NCI-H2227 treated with DMSO at 0.1 percent for 48 hours (cell line): ENCODE measurements at regions not wholly inside any gene's neighbourhood (a gene's known extent, or its start where the extent isn't known, plus 50 kb on each side); places are given as distances from the start of the nearest gene placed in this dataset.

Experiments used
- DNase-seq: peaks from one replicate; lab custom pipeline; 2025; lab: John Stamatoyannopoulos, UW

DNA sequence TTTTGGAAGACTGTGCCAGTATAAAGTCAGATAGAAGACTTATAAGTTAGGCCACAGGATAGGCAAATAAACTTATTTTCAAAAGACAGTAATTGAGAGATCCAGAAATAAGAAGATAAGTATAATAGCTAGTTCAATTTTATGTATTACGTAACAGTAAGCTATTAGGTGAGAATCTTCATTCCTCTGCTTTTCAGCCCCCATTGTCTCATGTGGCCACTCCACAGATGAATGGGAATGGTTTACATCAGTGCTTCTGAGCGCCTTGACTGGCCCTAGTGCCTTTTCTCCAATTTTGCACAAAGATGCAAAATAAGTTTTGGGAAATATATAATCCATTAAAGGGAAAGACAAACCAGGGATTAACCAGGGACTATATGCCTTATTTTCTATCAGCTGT is 550.5 kb downstream of the MMUT start:
- no peak for DNase-seq

DNA sequence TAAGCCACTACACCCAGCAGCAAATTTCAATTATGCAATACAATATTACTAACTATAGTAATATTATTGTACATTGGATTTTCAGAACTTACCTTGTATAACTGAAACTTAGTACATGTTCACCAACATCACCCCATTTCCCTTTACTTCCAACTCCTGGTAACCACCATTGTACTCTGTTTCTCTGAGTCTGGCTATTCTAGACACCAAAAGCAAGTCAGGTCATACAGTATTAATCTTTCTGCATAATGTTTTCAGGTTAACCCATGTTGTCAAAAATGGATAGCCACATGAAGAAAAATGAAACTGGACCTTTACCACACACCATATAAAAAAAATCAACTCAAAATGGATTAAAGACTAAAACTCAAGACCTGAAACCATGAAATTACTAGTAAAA is 558.2 kb downstream of the MMUT start:
- no peak for DNase-seq

DNA sequence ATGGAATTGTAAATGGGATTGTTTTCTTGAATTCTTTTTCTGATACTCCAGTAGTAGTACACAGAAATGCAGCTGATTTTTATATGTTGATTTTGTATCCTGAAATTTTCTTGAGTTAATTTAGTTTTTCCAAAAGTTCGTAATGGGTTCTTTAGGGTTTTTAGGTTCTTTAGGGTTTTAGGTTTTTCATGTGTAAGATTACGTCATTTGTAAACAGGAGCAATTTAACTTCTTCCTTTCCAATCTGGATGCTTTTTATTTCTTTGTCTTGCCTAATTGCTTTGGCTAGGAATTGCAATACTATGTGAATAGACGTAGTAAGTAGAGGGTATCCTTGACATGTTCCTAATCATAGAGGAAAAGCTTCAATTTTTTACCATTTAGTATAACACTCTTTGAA is 568.6 kb downstream of the MMUT start:
- DNase-seq: no peak

DNA sequence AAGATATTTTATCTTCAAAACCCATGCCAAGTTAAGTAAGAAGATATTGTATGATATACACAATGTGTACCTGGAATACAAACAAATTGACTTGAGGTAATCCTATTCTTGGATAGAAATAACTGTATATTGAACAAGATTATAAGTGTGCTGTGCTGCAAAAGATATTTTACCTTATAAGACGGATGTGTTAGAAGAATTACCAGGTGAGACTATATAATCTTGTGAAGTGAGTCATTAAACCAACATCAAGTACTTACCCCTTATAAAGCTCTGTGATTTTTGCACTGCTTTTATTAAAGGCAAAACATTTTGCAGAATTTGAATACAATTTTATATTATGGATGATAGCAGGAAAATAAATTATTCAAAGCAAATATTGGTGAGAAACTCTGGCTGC is 570.0 kb downstream of the MMUT start:
- DNase-seq: no peak

DNA sequence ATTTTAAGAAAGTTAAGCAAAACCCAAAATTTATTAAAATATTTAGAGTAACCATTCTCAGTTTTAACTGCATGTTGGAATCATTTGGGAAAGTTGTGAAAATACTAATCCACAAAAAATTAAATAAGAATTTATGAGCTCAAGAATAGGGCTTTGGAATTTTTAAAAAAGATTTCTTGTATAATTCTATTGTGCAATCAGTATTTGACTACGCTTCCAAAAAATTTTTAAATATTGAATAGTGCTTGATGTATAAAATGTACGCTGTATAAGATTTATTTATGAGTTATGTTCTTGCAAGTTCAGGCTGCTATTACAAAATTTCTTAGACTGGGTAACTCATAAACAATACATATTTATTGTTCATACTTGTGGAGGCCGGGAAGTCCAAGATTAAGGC is 571.7 kb downstream of the MMUT start:
- DNase-seq: no peak

DNA sequence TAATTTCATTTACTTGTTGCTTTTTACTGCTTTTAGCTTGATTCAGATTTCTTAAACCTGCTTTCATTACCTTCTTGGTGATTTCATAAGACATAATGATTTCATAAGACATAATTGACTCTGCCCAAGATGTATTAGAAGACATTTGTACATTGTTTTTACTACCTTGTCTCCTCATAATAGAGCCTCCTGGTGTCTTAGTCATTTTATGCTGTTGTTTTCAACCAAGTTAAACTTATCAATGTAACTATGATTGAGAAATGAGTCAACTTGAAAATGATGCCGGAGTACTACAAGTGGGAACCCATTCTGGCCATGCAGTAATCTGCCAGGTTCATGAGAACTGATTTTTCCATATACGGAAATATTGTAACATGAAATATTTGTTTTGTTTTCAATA is 573.6 kb downstream of the MMUT start:
- no peak for DNase-seq

DNA sequence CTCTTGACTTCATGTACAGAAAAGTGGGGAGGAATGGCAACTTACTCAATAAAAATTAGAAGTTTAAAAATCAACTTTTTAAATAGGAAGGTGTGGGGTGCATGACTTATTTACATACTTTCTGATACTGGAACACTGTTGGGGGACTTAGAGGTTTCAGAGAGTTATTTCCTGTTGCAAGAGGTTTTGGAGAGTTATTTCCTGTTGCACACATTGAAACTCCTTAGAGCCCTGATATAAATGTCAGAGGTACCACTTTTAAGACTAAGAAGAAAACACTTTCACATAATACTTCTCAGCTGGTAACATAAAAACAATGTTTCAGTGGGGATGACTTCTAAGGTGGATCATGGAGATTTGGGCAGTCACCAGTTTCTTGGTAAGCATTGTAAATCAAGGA is 579.9 kb downstream of the MMUT start:
- no peak for DNase-seq

DNA sequence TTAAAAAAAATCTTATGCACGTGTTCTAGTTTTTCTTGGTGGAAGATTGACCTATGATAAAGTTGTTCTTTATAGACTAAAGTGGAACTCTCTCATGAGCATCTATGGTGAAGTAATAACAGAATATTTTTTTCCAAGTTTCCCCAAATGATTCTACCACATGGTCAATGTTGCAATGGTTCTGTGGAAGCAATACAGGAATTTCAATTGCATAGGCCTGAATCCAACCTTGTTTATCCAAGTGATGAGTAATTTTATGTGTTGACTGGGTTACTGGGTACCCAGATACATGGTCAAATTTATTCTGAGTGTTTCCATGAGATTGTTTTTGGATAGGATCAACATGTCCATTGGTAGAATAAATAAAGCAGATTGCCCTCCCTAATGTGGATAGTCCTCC is 581.5 kb downstream of the MMUT start:
- DNase-seq: no peak

DNA sequence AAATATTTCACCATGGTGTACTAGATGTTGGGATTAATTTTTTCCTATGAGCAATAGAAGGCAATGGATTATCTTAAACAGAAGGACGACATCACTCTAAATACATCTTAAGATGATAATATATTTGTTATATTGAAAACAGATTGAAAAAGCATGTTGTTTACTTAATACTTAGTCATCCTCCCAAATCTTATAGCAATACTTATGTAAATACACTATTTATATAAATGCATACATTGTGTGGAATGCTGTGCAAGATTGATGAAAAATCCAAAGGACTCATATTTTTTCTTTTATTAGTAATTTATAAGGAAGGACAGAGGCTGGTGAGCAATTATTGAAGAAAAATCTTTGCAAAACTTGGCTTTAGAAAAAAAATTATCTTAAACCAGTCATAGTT is 593.5 kb downstream of the MMUT start:
- no peak for DNase-seq

DNA sequence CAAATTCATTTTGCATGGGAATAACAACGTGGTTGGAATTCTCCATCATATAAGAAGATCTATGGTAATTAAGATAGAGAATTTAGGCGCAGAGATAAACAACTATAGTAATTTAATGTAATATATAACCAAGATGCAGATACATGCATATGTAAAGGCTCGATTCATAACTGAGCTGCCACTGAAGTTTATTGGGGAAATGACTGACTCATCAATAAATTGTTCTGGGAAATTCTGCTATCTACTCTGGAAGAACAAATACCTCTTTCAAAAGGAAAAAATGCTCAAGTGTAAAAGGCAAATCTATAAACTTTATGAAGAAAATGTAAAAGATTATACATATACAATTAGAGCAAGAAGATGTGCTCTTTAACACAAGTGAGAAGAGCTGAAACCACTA is 596.4 kb downstream of the MMUT start:
- no peak for DNase-seq

DNA sequence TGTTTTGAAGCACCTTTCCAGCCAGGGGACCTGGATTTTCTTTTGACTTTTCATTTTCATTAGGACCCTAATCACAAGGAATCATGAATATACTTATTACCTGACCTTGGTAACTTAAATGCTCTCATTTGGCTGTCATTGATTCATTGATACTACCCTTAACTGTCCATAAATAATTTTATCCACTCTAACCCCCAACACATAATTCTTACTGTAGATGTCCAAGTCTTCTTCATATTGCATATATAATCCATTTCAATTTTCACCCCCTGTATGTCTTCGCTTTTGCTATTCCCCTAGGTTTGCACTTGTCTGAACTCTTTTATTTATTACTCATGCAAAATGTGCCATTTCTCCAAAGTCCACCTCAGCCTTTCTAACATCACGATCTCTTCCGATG is 602.9 kb downstream of the MMUT start:
- no peak for DNase-seq

DNA sequence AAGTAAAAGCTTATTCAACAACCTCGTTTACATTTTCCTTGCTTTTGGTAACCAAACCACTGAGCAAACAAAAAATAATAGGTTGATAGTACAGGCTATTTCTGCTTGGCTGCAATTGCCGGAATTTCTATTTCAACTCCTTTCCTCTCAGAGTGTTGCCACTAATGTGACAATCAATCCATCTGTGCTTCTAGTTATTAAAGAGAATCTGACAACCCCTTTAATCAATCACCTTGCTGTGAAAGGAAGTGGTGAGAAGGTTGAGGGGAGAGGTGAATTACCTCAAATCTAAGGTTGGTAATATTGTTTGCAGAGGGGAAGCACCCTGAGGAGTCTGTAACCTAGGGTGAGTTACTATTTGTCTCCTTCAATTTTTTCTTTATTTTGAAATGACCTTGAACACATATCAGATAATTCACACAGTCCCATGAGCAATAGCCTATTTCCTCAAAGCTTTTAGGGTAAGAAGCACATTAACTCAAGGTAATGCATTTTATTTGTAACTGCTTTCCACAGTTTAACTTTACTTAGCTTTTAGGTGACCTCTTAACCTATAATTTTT is 603.4 kb downstream of the MMUT start:
- DNase-seq: no peak

DNA sequence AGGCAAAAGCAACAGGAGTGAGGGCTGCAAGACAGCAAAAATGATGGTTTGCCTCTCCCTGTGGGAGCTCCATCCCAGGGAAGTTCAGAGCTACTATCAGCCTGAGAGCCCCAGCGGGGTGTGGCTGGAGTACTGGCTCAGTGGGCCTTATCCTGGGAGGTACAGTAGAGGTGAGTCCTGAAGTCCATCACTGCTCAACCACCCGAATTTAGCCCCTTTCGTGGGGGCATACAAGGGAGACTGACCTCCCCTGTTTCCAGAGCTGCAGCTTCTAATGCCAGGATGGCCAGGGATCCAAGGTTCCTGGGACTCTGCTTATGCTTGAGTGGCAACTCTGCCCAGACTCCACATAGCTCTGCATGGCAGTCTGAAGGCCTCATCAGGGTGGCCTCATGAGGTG is 617.8 kb downstream of the MMUT start:
- no peak for DNase-seq

DNA sequence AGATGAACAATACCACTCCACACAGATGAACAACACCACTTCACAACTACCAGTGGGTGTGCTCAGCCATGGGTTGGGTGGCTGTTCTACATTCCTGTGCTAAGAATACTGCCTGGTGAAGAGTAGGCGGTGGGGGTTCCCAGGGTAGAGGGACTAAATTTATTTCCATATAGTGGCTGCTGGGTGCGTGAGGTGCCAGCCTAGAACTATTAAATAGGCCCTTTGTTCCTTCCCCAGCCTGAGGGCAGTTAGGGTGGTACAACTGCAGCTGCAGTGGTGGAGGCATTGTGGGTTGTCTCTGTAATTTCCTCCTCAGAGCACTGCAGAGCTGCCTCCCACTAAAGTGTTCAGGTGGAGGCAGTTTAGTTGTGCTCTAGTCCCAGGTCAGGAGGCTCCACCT is 618.4 kb downstream of the MMUT start:
- no peak for DNase-seq

DNA sequence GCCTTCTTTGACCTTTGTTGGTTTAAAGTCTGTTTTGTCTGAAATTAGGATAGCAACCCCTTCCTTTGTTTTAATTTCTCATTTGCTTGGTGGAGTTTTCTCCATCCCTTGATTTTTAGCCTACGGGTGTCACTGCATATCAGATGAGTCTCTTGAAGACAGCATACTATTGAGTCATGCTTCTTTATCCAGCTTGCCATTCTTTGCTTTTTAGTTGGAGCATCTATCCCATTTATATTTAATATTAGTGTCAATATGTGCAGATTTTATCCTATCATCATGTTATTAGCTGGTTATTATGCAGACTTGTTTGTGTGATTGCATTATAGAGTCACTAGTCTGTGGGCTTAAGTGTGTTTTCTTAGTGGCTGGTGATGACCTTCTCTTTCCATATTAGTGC is 622.2 kb downstream of the MMUT start:
- no peak for DNase-seq

DNA sequence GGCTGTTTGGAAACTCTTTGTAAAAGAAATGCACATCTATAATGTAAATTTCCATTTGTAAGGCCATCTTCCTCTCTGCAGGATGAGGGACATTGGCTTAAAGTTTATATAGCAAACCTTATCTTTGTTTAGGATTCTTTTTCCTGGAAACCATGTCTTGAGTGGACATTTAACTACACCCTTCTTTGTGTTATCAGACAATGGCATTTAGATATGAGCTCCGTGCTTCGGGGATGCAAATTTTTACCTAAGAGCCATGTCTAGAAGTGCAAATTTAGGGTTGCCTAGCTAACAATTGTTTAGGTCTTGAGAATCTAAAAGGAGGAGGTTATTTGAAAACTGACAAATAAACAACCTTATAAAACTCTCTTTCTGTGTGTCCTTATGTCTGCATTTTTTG is 623.8 kb downstream of the MMUT start:
- DNase-seq: no peak

DNA sequence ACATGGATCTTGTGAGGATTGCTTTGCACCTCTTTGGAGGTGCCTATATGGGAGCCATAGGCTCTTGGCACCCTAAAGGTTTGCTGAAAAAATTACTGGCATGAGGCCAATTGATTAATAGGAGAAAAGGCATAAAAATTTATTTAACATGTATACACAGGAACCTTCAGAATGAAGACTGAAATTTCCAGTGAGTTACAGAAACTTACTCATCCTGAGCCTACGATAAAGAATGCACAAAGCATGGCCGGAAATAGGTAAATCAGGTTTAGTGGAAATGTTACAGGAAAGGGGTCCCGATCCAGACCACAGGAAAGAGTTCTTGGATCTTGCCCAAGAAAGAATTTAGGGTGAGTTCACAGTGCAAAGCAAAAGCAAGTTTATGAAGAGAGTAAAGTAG is 625.3 kb downstream of the MMUT start:
- no peak for DNase-seq

DNA sequence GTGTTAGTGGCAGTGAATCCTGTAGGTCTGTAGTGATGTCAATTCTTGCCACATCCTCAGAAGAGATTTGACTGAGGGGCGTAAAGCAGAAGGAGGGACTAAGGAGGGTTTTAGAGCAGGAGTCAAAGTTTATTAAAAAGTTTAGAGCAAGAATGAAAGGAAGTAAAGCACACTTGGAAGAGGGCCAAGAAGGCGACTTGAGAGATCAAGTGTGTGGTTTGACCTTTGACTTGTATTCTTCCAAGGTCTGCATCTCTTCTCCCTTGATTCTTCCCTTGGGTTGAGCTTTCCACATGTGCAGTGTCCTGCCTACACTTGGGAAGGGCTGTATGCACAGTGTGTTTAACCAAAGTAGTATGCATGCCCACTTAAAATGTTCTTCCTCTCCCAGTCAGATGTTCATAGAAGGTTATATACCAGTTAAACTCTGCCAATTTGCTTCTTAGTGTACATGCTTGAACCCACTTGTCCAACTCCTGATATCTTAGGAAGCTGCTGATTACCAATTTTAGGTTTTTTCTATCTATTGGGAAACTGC is 627.6 kb downstream of the MMUT start:
- DNase-seq: no peak

DNA sequence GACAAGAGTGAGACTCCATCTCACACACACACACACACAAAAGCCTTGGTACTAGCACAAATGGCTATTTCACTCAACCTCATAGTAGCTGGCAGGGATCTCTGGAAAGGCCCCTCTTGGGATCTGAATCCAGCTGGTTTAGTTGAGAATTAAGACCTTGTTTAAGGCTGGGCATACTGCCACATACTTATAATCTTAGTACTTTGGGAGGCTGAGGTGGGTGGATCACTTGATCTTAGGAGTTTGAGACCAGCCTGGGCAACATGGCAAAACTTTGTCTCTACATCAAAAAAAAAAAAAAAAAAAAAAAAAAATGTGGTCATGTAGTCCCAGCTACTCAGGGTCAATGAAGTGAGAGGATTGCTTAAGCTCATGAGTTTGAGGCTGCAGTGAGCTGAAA is 628.3 kb downstream of the MMUT start:
- DNase-seq: no peak

DNA sequence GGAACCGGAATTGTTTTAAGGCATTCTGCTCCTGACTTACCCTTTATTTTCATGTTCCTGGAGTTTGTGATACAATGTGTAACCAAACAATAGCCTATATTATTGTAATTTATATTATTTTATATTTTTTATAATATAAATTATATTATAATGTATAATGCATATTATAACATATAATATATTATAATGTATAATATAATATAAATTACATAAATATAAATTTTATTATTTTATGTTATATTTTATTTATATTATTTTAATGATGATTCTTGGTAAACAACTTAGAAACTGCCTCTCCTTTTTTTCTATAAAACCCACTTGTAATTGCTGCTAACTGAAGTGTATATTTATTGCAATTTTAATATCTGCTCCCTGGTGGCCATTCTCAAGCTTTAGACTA is 629.1 kb downstream of the MMUT start:
- DNase-seq: no peak

DNA sequence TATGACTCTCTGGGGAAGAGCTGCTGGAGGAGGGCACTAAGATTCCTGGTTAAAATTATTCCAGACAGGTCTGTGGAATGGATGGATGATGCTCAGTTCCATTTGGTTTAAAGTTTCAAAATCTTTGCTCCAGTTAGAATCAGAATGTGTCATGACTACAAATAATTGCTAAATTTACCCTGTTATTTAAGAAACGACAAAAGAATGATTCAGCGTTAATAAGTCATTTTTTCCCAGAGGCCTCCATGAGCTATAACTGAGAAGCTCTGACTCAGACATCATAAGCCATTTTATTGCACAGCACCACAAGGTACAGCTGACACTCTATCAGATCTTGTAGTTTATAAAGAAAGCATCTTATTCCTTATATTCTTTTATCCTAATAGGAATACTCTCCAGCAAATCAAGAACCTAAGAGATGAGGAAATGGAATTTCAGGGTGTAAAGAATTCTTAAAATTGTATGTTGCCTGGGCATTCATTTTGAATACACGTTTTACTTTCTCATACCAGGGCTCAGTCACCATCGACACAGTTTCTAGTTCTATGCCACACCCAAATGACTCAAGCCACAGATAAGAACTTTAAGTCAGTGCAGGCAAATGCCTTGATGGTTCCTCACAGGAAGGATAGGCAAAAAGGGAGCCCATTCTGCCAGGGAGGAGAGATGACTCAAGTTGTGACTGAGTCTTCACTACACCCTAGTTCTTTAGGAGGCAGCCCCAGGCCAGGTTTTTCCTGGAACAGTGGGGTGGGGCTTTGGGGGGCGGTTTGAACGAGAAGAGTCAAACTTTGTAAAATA is 636.0 kb downstream of the MMUT start:
- DNase-seq: no peak

DNA sequence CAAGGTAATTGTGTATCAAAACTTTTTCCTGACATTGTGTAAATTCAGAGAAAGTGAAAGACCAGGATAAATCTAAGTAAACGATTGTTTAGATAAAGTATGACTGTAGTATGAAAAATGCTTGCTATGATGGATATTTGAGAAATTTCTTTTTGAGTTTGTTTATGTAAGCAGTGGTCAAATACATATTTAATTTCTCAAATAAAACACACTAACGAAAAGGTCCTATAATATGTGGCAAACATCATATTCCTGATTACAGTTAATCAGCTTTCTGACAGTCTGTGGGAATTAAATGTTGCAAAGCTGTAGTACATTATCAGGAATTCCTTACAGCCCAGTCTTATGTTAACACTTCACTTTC is 636.9 kb downstream of the MMUT start:
- DNase-seq: no peak

DNA sequence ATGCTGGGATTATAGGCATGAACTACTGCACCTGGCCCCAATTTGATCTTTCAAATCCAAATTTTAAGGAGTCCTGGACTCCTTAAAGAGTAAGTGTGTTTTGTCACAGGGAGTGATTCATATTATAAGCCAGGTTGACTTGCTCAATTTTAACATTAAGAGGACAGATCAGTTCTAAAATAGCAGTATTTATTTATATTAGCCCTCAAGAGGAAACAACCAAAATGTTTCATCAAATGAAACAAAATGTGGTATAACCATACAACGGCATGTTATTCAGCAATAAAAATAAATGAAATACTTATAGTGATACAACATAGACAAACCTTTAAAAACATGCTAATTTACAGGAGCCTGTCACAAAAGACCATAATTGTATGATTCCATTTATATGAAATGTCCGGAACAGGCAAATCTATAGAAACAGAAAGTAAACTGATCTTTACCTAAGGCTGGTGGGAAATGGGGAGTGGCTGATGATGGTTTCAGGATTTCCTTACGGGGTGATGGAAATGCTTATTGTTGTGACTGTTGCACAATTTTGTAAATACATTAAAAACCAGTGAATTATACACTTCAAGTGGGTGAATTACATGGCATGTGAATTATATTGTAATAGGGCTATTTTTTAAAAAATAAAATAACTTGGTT is 637.4 kb downstream of the MMUT start:
- DNase-seq: no peak

DNA sequence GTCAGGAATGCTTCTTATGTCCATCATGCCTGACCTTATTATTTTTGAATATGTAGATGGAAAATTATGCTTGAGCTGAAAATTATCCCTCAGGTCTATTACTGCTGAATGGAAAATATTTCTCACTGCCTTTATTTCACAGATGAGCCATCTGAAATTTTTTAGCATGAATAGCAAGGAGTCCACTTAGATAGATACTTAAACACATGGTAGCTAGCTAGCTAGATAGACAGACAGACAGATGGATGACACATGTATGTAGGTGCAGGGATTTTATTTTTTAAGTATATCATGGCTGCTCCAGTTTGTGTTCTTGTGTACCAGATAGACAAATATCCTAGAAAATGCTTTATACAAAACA is 645.0 kb downstream of the MMUT start:
- no peak for DNase-seq
